Tibial nerve (tissue), 3 donors: ENCODE measurements at regions not wholly inside any gene's neighbourhood (a gene's known extent, or its start where the extent isn't known, plus 50 kb on each side); places are given as distances from the start of the nearest gene placed in this dataset.

Experiments used
- CTCF ChIP-seq, 5 experiments: fragments of 200-600 bp in 3 of 5; fragments of 450-650 bp in 2 of 5; sonication (generic) in 3 of 5; IDR thresholded peaks; one replicate each; pipeline ENCODE4 v1.5.1; 2016 to 2019; ENCODE audit warnings: antibody characterized with exemption in 5 of 5, mild to moderate bottlenecking in 3 of 5, moderate library complexity in 2 of 5
- POLR2A ChIP-seq, 2 donors: fragments of 450-650 bp; IDR thresholded peaks; one replicate each; pipeline ENCODE4 v1.6.1; 2017; ENCODE audit warnings: antibody characterized with exemption in 2 of 2, mild to moderate bottlenecking in 2 of 2, moderate library complexity in 2 of 2

GRCh38 chr22:34969001-34969790, 96.8 kb upstream of the ISX start:
- TF ChIP-seq CTCF (IDR thresholded peaks at IDR 0.05), result no peak
- TF ChIP-seq POLR2A (IDR thresholded peaks at IDR 0.05), result no peak
